Smooth muscle cell of the brain vasculature (primary cell): ENCODE measurements at regions not wholly inside any gene's neighbourhood (a gene's known extent, or its start where the extent isn't known, plus 50 kb on each side); places are given as distances from the start of the nearest gene placed in this dataset.

Source experiments
- DNase-seq: peaks from one replicate; pipeline ENCODE4 v3.0.0-alpha.2; 2012; ENCODE audit warnings: low read depth, low spot score

- DNase-seq = no peak
Observed at GRCh38 chr12:93944911-93945310, 203.5 kb upstream of the PLXNC1 start.

- DNase-seq = no peak
Observed at GRCh38 chr12:93946542-93947150, 201.7 kb upstream of the PLXNC1 start.

GRCh38 chr12:93947486-93947885 is 200.9 kb upstream of the PLXNC1 start:
- DNase-seq = no peak

GRCh38 chr12:93950311-93950710 is 198.1 kb upstream of the PLXNC1 start:
- no peak for DNase-seq

GRCh38 chr12:93954166-93955112 is 193.9 kb upstream of the PLXNC1 start:
- no peak for DNase-seq

- DNase-seq = no peak
Observed at GRCh38 chr12:93956551-93956950, 191.8 kb upstream of the PLXNC1 start.

- no peak for DNase-seq
Observed at GRCh38 chr12:93957168-93957567, 191.2 kb upstream of the PLXNC1 start.

- DNase-seq = no peak
Observed at GRCh38 chr12:93957870-93958269, 190.5 kb upstream of the PLXNC1 start.

GRCh38 chr12:93959657-93960056 is 188.7 kb upstream of the PLXNC1 start:
- no peak for DNase-seq

GRCh38 chr12:93960521-93960920 is 187.9 kb upstream of the PLXNC1 start:
- DNase-seq = no peak

GRCh38 chr12:93962336-93962735 is 186.0 kb upstream of the PLXNC1 start:
- no peak for DNase-seq

- DNase-seq = no peak
Observed at GRCh38 chr12:93964936-93965335, 183.4 kb upstream of the PLXNC1 start.

GRCh38 chr12:93966516-93967133 is 181.8 kb upstream of the PLXNC1 start:
- DNase-seq = no peak

- DNase-seq = no peak
Observed at GRCh38 chr12:93967454-93967853, 180.9 kb upstream of the PLXNC1 start.

GRCh38 chr12:93968536-93969285 is 179.7 kb upstream of the PLXNC1 start:
- DNase-seq = no peak

GRCh38 chr12:93970900-93971688 is 177.3 kb upstream of the PLXNC1 start:
- no peak for DNase-seq

- DNase-seq = no peak
Observed at GRCh38 chr12:93972411-93973208, 175.8 kb upstream of the PLXNC1 start.

GRCh38 chr12:93974252-93974651 is 174.1 kb upstream of the PLXNC1 start:
- no peak for DNase-seq

GRCh38 chr12:93976024-93976423 is 172.4 kb upstream of the PLXNC1 start:
- DNase-seq = no peak

- DNase-seq = no peak
Observed at GRCh38 chr12:93977081-93977480, 171.3 kb upstream of the PLXNC1 start.
